GM12878 (cell line): ENCODE measurements at regions not wholly inside any gene's neighbourhood (a gene's known extent, or its start where the extent isn't known, plus 50 kb on each side); places are given as distances from the start of the nearest gene placed in this dataset.

ENCODE experiments used
- ATAC-seq: fragments of 200-7000 bp; cut with Tn5 transposase; 3 replicates; pipeline ENCODE4 v1.9.1; 2020; ENCODE audit warnings: mild to moderate bottlenecking, moderate library complexity
- BruUV-seq: library from RNA; stranded (reverse); fragments of 400-500 nt; replicated peaks from 2 replicates; lab custom pipeline; 2021; lab: Mats Ljungman, UMichigan
- CTCF ChIA-PET: fragments of 300-600 bp; sonication (Branson Sonifier 250); formaldehyde crosslinking; extraction: SDS; loops from one replicate; lab custom pipeline; 2021; ENCODE audit warnings: inconsistent platforms; lab: Yijun Ruan, JAX
- POLR2A ChIA-PET: fragments of 350-600 bp; formaldehyde crosslinking; extraction: SDS; loops from one replicate; lab custom pipeline; 2021; ENCODE audit warnings: inconsistent platforms; lab: Charles Lee
- RAD21 ChIA-PET: fragments of 300-600 bp; sonication (Branson Sonifier 250); formaldehyde crosslinking; loops from one replicate; lab custom pipeline; 2023; ENCODE audit warnings: antibody characterized with exemption; ENCODE audit not compliant: unreplicated experiment; lab: Charles Lee
- SMC1A ChIA-PET: fragments of 300-600 bp; sonication (Branson Sonifier 250); formaldehyde crosslinking; loops from one replicate; lab custom pipeline; 2023; ENCODE audit not compliant: unreplicated experiment, uncharacterized antibody; lab: Charles Lee
- DNase-seq: peaks from one replicate; pipeline ENCODE4 v3.0.0-alpha.2; 2011; ENCODE audit warnings: low read depth, low spot score
- FAIRE-seq: peaks from 3 replicates; lab custom pipeline; 2011; peaks lifted over from hg19 to GRCh38; lab: Jason Lieb, UNC
- H2AFZ ChIP-seq: 2 replicates; pipeline ENCODE4 v1.6.0; 2011; ENCODE audit warnings: low read depth, low read length, control low read depth; ENCODE audit not compliant: control insufficient read depth
- H3K27ac ChIP-seq: 2 replicates; pipeline ENCODE4 v1.5.1; 2011; ENCODE audit warnings: control low read depth; ENCODE audit not compliant: control insufficient read depth, insufficient read depth
- H3K27me3 ChIP-seq, 2 experiments: replicated peaks in 1 of 2; 2 replicates each; pipeline versions ENCODE4 v1.6.0 to v1.6.1; 2011; ENCODE audit warnings: low read length in 1 of 2; ENCODE audit not compliant: control insufficient read depth in 2 of 2, insufficient read depth in 2 of 2
- H3K36me3 ChIP-seq, 2 experiments: 2 replicates each; pipeline ENCODE4 v1.5.1; 2011; ENCODE audit warnings: low read length in 1 of 2; ENCODE audit not compliant: control insufficient read depth in 2 of 2, insufficient read depth in 2 of 2
- H3K4me1 ChIP-seq: 2 replicates; pipeline ENCODE4 v1.6.1; 2011; ENCODE audit warnings: mild to moderate bottlenecking, low read length, moderate library complexity, mixed read lengths; ENCODE audit not compliant: control insufficient read depth, insufficient read depth
- H3K4me2 ChIP-seq: 2 replicates; pipeline ENCODE4 v1.6.0; 2011; ENCODE audit warnings: control low read depth; ENCODE audit not compliant: control insufficient read depth, insufficient read depth
- H3K4me3 ChIP-seq: fragments of 200-600 bp; sonication (generic); 2 replicates; pipeline ENCODE4 v1.5.1; 2016
- H3K79me2 ChIP-seq: 2 replicates; pipeline ENCODE4 v1.6.0; 2011; ENCODE audit warnings: low read length; ENCODE audit not compliant: control insufficient read depth, insufficient read depth
- H3K9ac ChIP-seq: 2 replicates; pipeline ENCODE4 v1.8.0; 2011; ENCODE audit warnings: low read length, control low read depth, mixed read lengths; ENCODE audit not compliant: control insufficient read depth, insufficient read depth
- H3K9me3 ChIP-seq: replicated peaks from 3 replicates; pipeline ENCODE4 v1.5.1; 2011; ENCODE audit warnings: mild to moderate bottlenecking, low read length; ENCODE audit not compliant: control insufficient read depth, insufficient read depth
- H4K20me1 ChIP-seq: 2 replicates; pipeline ENCODE4 v1.6.0; 2011; ENCODE audit not compliant: control insufficient read depth, insufficient read depth
- KAT2A ChIP-seq: conservative IDR thresholded peaks from 2 replicates; pipeline ENCODE4 v1.6.1; 2011; ENCODE audit warnings: low read depth, low read length; ENCODE audit not compliant: control insufficient read depth
- NFXL1 ChIP-seq: fragments of 450-650 bp; IDR thresholded peaks from 2 replicates; pipeline ENCODE4 v1.6.1; 2017; ENCODE audit warnings: antibody characterized with exemption, mild to moderate bottlenecking, borderline replicate concordance
- NR2F1 ChIP-seq: fragments of 450-650 bp; conservative IDR thresholded peaks from 2 replicates; pipeline ENCODE4 v1.6.1; 2017; ENCODE audit warnings: mild to moderate bottlenecking
- POU2F2 ChIP-seq: IDR thresholded peaks from 3 replicates; pipeline ENCODE4 v1.6.1; 2011; ENCODE audit warnings: low read depth, mild to moderate bottlenecking, low read length, borderline replicate concordance
- PRDM15 ChIP-seq: fragments of 450-650 bp; formaldehyde crosslinking; IDR thresholded peaks from 2 replicates; pipeline ENCODE4 v1.4.0; 2020; ENCODE audit warnings: mild to moderate bottlenecking, moderate library complexity
- RUNX3 ChIP-seq: IDR thresholded peaks from 2 replicates; pipeline ENCODE4 v1.6.1; 2012; ENCODE audit warnings: low read length, inconsistent platforms
- TCF3 ChIP-seq: IDR thresholded peaks from 2 replicates; pipeline ENCODE4 v1.6.1; 2012; ENCODE audit warnings: low read depth, mild to moderate bottlenecking, low read length, borderline replicate concordance; ENCODE audit not compliant: insufficient read depth
- ZBTB11 ChIP-seq: fragments of 450-650 bp; formaldehyde crosslinking; IDR thresholded peaks from 2 replicates; pipeline ENCODE4 v1.5.0; 2022; ENCODE audit warnings: mild to moderate bottlenecking, missing genetic modification characterization
- WGBS: methylation state at CpG from one replicate; pipeline ENCODE4 v1.1.6; 2016; ENCODE audit warnings: low lambda C conversion rate; ENCODE audit not compliant: insufficient replicate concordance, insufficient coverage; ENCODE audit errors: missing lambda C conversion rate; 5-methylcytosine and 5-hydroxymethylcytosine counted together
- in situ Hi-C: fragments of 300-500 bp; cut with MboI; formaldehyde crosslinking; loops from 9 replicates; pipeline ENCODE4 v1.14.3; 2018; ENCODE audit warnings: mixed read lengths
- intact Hi-C: fragments of 100-400 bp; cut with micrococcal nuclease; formaldehyde crosslinking; loops from one replicate; pipeline ENCODE4 v1.14.2; 2022; ENCODE audit not compliant: unreplicated experiment

- no peaks in the 10 kb centered on the region for H4K20me1 ChIP-seq
- CTCF ChIA-PET: no interaction called here
- TF ChIP-seq TCF3 (no peak), POU2F2 (no peak), PRDM15 (CRISPR knock-in tag) (no peak), NR2F1 (no peak), NFXL1 (no peak), KAT2A (no peak), ZBTB11 (no peak), RUNX3 (no peak)
- TF ChIP-seq, all 136 proteins: peak for 0
- in situ Hi-C loops: no loop called here
- ATAC-seq (no peak), DNase-seq (no peak), FAIRE-seq (no peak)
- ChIA-PET POLR2A (no interaction called here), SMC1A (no interaction called here), RAD21 (no interaction called here)
- H3K79me2 ChIP-seq: no peaks in the 10 kb centered on the region
- no peak overlapping the region for H3K9ac ChIP-seq
- no peaks in the 10 kb centered on the region for H3K27me3 ChIP-seq
- no peak overlapping the region for H3K27ac ChIP-seq
- 46% methylated on average over 6 of the region's 6 CpGs for WGBS
- no peaks in the 10 kb centered on the region for H3K4me1 ChIP-seq
- BruUV-seq: no TSS peak
- H3K4me3 ChIP-seq: no peak overlapping the region
- H2AFZ ChIP-seq: no peak overlapping the region
- H3K4me2 ChIP-seq: no peak overlapping the region
- H3K36me3 ChIP-seq: no peaks in the 10 kb centered on the region
- intact Hi-C loops: no loop called here
- H3K9me3 ChIP-seq: no peaks in the 10 kb centered on the region
Measured at GRCh38 chr7:25308906-25309705, 80.8 kb upstream of the NPVF start.
